Esophagus muscularis mucosa (tissue), 4 donors: ENCODE measurements at regions not wholly inside any gene's neighbourhood (a gene's known extent, or its start where the extent isn't known, plus 50 kb on each side); places are given as distances from the start of the nearest gene placed in this dataset.
A peak's percentile ranks its signal among the peaks of the same experiment; 100 is the strongest.

Experiments used
- DNase-seq: peaks from one replicate; pipeline ENCODE4 v3.0.0-alpha.2; 2017; ENCODE audit errors: extremely low spot score
- H3K27ac ChIP-seq, 4 donors: fragments of 200-600 bp; sonication (generic); replicated peaks in 1 of 4; 1 replicate in 3 of 4; 2 replicates in 1 of 4; pipeline ENCODE4 v1.5.1; 2016 to 2019; ENCODE audit warnings: mild to moderate bottlenecking in 1 of 4
- H3K27me3 ChIP-seq, 4 donors: fragments of 200-600 bp; sonication (generic); one replicate each; pipeline versions ENCODE4 v1.5.1 to v1.6.0; 2016 to 2019
- H3K36me3 ChIP-seq, 4 donors: fragments of 200-600 bp; sonication (generic); one replicate each; pipeline ENCODE4 v1.5.1; 2016 to 2019
- H3K4me1 ChIP-seq, 4 donors: fragments of 200-600 bp; sonication (generic); one replicate each; pipeline ENCODE4 v1.5.1; 2016 to 2019
- H3K4me3 ChIP-seq, 4 donors: fragments of 200-600 bp; sonication (generic); 1 replicate in 2 of 4; 2 replicates in 2 of 4; pipeline ENCODE4 v1.5.1; 2016 to 2019; ENCODE audit warnings: mild to moderate bottlenecking in 4 of 4, moderate library complexity in 1 of 4
- H3K9me3 ChIP-seq, 4 donors: fragments of 200-600 bp; sonication (generic); 1 replicate in 3 of 4; 2 replicates in 1 of 4; pipeline ENCODE4 v1.5.1; 2016 to 2019
- EP300 ChIP-seq: sonication (generic); formaldehyde crosslinking; IDR thresholded peaks from one replicate; pipeline ENCODE4 v1.6.1; 2017; ENCODE audit warnings: antibody characterized with exemption
- POLR2A ChIP-seq: fragments of 450-650 bp; IDR thresholded peaks from one replicate; pipeline ENCODE4 v1.6.1; 2017; ENCODE audit warnings: antibody characterized with exemption, moderate library complexity, mild to moderate bottlenecking, low read depth
- POLR2AphosphoS5 ChIP-seq, 2 donors: sonication (generic); formaldehyde crosslinking; IDR thresholded peaks; one replicate each; pipeline ENCODE4 v1.6.1; 2017; ENCODE audit warnings: antibody characterized with exemption in 2 of 2
- WGBS: methylation state at CpG from one replicate; pipeline ENCODE4 v1.1.5; 2018; 5-methylcytosine and 5-hydroxymethylcytosine counted together
- intact Hi-C: fragments of 100-400 bp; cut with DNase I; formaldehyde crosslinking; loops from one replicate; pipeline ENCODE4 v1.15.1; 2023
- TF ChIP-seq, protein P1 (sequence below), 3 experiments: fragments of 200-600 bp in 2 of 3; fragments of 450-650 bp in 1 of 3; sonication (generic) in 2 of 3; IDR thresholded peaks; one replicate each; pipeline ENCODE4 v1.5.1; 2017 to 2019; ENCODE audit warnings: antibody characterized with exemption in 3 of 3, mild to moderate bottlenecking in 2 of 3, moderate library complexity in 1 of 3

- peaks cover 0 to 13% (median 5%) of the 10 kb centered on the region in 4 donors for H3K4me1 ChIP-seq
- no peak overlapping the region for H3K27ac ChIP-seq
- H3K4me3 ChIP-seq: no peak overlapping the region
- WGBS: 97% methylated on average over 2 of the region's 2 CpGs
- TF ChIP-seq POLR2A (no peak), EP300 (no peak), POLR2AphosphoS5 (IDR thresholded peaks at IDR 0.05) (no peak)
- TF ChIP-seq, protein P1, sequence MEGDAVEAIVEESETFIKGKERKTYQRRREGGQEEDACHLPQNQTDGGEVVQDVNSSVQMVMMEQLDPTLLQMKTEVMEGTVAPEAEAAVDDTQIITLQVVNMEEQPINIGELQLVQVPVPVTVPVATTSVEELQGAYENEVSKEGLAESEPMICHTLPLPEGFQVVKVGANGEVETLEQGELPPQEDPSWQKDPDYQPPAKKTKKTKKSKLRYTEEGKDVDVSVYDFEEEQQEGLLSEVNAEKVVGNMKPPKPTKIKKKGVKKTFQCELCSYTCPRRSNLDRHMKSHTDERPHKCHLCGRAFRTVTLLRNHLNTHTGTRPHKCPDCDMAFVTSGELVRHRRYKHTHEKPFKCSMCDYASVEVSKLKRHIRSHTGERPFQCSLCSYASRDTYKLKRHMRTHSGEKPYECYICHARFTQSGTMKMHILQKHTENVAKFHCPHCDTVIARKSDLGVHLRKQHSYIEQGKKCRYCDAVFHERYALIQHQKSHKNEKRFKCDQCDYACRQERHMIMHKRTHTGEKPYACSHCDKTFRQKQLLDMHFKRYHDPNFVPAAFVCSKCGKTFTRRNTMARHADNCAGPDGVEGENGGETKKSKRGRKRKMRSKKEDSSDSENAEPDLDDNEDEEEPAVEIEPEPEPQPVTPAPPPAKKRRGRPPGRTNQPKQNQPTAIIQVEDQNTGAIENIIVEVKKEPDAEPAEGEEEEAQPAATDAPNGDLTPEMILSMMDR (IDR thresholded peaks at IDR 0.05): no peak
- intact Hi-C loops: loop anchor here (2.0 kb wide), 1 partner anchor 171 kb away; no protein-coding TSS in a partner anchor
- no peaks in the 10 kb centered on the region for H3K27me3 ChIP-seq
- no peaks in the 10 kb centered on the region for H3K36me3 ChIP-seq
- H3K9me3 ChIP-seq: no peaks in the 10 kb centered on the region
- no peak for DNase-seq
Observed at GRCh38 chr2:109718139-109718538, 76.0 kb upstream of the RGPD5 start.

GRCh38 chr2:109719871-109720270 lies 74.2 kb upstream of the RGPD5 start:
- Histone ChIP-seq H3K4me1 (peaks cover 0 to 12% (median 4%) of the 10 kb centered on the region in 4 donors), H3K9me3 (no peaks in the 10 kb centered on the region), H3K27me3 (no peaks in the 10 kb centered on the region), H3K36me3 (no peaks in the 10 kb centered on the region), H3K27ac (no peak overlapping the region), H3K4me3 (no peak overlapping the region)
- intact Hi-C loops: loop anchor here (2.0 kb wide), 1 partner anchor 173 kb away; no protein-coding TSS in a partner anchor
- DNase-seq: peak; percentile 72
- TF ChIP-seq POLR2A: no peak
- TF ChIP-seq, protein P1 (IDR thresholded peaks at IDR 0.05): no peak
- WGBS: 92% methylated on average over 6 of the region's 6 CpGs

DNA sequence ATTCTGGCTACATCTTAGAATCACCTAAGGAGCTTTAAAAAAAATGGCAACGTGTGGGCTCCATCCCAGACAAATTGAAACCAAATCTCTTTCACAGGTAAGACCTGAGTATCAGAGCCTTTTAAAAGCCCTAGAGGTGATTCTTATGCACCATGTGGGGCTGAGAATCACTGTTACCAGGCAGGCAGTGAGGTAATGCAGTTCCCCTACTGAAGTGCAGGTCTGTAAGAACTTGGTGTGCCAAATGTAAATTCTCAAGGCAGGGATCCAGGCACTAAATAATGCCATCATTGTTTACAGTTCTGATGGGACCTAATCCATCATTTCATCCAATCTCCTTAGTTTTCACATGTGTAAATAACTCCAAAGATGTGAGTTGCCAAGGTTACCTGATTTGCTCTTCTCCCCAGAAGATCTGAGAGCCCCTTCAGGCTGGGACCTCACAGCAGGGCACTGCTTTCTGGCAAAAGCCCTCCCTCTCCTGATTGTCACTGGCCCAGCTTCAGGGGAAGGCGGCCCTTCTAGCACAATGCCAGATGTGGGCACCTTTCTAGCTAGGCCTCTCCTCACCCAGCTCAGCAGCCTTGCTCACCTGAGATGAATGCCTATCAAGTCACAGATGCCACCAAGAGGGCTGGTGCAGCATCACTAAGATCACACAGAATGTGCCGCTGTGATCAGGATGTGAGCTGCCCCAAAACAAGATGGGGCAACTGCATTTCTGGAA lies 73.6 kb upstream of the RGPD5 start:
- intact Hi-C loops: no loop called here
- H3K27ac ChIP-seq: no peak overlapping the region
- H3K36me3 ChIP-seq: no peaks in the 10 kb centered on the region
- DNase-seq: peak; percentile 50
- H3K4me1 ChIP-seq: peaks cover 0 to 5% (median 0%) of the 10 kb centered on the region in 4 donors
- no peaks in the 10 kb centered on the region for H3K27me3 ChIP-seq
- TF ChIP-seq, protein P1 (IDR thresholded peaks at IDR 0.05): no peak
- TF ChIP-seq POLR2AphosphoS5 (IDR thresholded peaks at IDR 0.05) (no peak), POLR2A (no peak), EP300 (no peak)
- no peak overlapping the region for H3K4me3 ChIP-seq
- H3K9me3 ChIP-seq: no peaks in the 10 kb centered on the region
- 85% methylated on average over 2 of the region's 3 CpGs for WGBS

DNA sequence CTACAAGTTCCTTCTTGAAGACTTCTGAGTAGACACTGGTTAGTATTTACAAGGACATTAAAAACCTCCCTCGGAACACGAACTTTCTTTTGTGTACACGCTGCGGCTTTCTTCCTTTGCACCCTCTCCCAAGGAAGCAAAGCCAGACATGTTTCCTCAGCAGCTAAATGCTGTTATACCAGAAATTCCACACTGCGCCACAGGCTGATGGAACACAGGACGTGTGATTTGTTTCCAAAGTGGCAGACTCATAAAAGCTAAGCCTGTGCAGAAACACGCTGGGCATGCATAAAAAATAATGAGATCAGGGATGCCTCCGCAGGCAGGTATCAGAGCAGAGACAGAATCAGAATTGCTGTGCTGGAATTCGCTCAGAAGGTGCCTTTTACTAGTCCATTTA lies 73.0 kb upstream of the RGPD5 start:
- no peaks in the 10 kb centered on the region for H3K27me3 ChIP-seq
- no peak overlapping the region for H3K27ac ChIP-seq
- intact Hi-C loops: no loop called here
- no peaks in the 10 kb centered on the region for H3K36me3 ChIP-seq
- H3K4me3 ChIP-seq: no peak overlapping the region
- no peaks in the 10 kb centered on the region for H3K9me3 ChIP-seq
- no peak for TF ChIP-seq POLR2AphosphoS5 (IDR thresholded peaks at IDR 0.05)
- TF ChIP-seq, protein P1 (IDR thresholded peaks at IDR 0.05): no peak
- TF ChIP-seq POLR2A: no peak
- TF ChIP-seq EP300: no peak
- whole genome bisulfite sequencing: 90% methylated on average over 9 of the region's 9 CpGs
- H3K4me1 ChIP-seq: peaks cover 0 to 5% (median 0%) of the 10 kb centered on the region in 4 donors
- DNase-seq: peak; percentile 66
